Erythroblast (primary cell): ENCODE measurements at regions not wholly inside any gene's neighbourhood (a gene's known extent, or its start where the extent isn't known, plus 50 kb on each side); places are given as distances from the start of the nearest gene placed in this dataset.

Experiments used
- DNase-seq, 2 experiments: peaks; one replicate each; lab custom pipeline; 2025; lab: John Stamatoyannopoulos, UW
- GATA1 ChIP-seq: IDR thresholded peaks from 2 replicates; pipeline ENCODE4 v1.6.1; 2011; ENCODE audit warnings: low read depth, mild to moderate bottlenecking, control low read depth, low read length, moderate library complexity
- POLR2A ChIP-seq: IDR thresholded peaks from 2 replicates; pipeline ENCODE4 v1.6.1; 2011; ENCODE audit warnings: mild to moderate bottlenecking, low read length

- no peak for DNase-seq
- TF ChIP-seq POLR2A (no peak), GATA1 (no peak)
Measured at GRCh38 chr22:49452362-49452946, 375.2 kb downstream of the BRD1 start.

GRCh38 chr22:49451070-49451840 lies 376.4 kb downstream of the BRD1 start:
- no peak for DNase-seq
- no peak for TF ChIP-seq GATA1
- TF ChIP-seq POLR2A: no peak

- no peak for DNase-seq
- no peak for TF ChIP-seq POLR2A
- no peak for TF ChIP-seq GATA1
Measured at GRCh38 chr22:49450498-49450897, 377.2 kb downstream of the BRD1 start.

DNA sequence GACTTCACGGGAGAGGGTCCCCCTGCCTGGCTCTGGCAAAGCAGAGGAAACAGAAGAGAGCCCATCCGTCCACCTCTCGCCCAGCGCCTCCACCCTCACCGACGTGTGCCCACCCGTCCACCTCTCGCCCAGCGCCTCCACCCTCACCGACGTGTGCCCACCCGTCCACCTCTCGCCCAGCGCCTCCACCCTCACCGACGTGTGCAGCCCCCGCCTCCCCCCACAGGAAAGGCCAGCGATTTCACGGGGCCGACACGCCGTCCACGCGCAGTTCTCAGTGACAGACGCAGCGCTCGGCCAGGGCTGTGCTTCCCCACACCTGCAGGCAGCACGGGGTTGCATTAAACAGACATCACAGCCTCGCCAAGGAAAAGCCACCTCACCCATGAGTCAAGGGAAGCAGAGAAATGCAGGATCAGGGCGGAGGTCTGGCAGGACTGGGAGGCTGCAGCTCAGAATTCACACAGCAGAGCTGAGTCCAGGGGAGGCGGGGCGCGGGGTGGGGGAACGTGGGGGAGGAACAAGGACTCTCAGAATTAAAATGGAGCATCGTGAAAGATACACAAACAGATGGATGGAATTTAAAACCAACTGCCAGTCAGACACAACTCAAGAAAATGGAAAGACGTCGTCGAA lies 377.7 kb downstream of the BRD1 start:
- TF ChIP-seq GATA1 (no peak), POLR2A (no peak)
- no peak for DNase-seq

DNA sequence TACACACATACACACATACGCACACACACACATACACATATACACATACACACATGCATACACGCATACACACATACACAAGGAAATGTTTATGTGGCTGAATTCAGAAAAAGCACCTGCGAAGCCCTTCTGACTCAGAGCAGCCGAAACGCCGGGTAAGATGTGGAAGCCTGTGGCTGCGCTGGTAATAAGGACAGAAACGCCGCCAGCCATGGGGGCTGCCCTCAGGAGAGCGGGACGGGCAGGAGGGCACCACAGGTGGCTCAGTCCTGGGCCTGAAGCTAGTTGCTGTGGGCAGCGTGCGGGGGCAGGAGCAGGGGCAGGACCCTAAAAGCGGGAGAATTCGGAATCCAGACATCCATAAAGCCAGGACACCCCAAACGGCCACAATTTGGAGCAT lies 378.3 kb downstream of the BRD1 start:
- DNase-seq: no peak
- no peak for TF ChIP-seq POLR2A
- TF ChIP-seq GATA1: no peak

DNA sequence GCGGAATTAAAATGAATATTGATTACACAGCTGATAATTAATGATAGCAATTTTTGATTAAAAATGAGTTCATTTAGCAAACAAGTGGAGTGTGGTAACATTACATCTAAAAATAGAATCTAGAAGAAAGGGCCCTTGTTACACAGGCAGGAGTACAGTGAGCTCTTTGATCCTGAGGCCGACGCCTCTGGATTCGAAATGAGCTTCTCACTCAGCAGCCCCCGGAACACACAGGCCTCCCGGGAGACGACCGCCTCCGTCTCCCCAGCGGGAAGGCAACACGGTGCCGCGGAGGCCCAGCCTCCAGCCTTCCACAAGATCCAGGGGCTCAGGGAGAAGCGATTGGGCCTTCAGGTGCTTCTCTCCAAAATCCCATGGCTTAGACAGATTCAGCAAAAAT lies 379.1 kb downstream of the BRD1 start:
- no peak for DNase-seq
- no peak for TF ChIP-seq GATA1
- TF ChIP-seq POLR2A: no peak

DNA sequence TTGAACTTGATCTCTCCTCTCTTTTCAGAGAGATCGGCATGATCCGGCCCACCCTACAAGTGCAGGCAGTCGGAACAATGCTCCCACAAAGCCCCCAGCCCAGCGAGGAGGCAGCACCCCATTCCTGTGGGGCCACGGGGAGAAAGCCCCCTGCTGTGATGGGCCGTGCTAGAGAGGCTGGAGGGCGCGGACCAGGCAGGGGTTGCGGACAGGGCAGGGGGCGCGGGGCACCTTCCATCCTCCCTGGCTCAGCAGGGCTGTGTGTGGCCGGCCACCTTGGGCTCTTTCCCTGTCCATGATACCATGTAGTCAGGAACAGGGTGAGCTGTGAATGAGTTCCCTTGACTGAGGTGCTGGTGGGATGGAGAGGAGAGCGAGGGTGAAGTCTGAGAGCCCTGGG lies 379.8 kb downstream of the BRD1 start:
- DNase-seq: no peak
- no peak for TF ChIP-seq POLR2A
- TF ChIP-seq GATA1: no peak

DNA sequence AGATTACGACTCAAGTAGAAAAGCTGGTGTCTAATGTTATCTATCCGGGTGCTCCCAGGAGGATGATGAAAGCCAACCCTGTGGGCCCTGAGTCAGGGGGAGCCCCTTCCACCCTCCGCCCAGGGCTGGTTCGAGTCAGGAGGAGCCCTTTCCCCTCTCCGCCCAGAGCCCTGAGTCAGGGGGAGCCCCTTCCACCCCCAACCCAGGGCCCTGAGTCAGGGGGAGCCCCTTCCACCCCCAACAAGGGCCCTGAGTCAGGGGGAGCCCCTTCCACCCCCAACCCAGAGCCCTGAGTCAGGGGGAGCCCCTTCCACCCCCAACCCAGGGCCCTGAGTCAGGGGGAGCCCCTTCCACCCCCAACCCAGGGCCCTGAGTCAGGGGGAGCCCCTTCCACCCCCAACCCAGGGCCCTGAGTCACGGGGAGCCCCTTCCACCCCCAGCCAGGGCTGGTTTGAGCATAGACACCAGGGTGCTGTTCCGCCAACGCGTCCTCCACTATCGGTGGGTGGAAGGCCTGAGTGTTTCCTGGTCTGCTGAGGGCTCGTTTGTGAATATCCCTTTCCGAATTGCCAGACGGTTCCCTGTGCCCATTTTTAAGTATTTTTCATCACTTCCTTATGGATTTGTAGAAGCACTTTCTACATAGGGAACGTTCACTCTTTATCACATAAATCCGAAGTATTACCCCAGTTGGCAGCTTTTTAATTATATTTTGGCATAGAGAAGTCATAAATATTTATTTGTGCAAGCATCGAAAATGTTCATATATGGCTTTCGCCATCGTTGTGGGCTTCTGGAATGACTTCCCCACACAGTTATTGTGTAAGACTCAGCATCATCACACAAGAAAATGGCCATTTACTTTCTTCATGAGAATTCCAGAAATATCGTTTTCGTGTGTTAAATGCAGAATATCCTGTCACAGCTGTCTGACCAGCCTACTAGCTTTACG lies 380.6 kb downstream of the BRD1 start:
- no peak for TF ChIP-seq GATA1
- no peak for TF ChIP-seq POLR2A
- DNase-seq: no peak

DNA sequence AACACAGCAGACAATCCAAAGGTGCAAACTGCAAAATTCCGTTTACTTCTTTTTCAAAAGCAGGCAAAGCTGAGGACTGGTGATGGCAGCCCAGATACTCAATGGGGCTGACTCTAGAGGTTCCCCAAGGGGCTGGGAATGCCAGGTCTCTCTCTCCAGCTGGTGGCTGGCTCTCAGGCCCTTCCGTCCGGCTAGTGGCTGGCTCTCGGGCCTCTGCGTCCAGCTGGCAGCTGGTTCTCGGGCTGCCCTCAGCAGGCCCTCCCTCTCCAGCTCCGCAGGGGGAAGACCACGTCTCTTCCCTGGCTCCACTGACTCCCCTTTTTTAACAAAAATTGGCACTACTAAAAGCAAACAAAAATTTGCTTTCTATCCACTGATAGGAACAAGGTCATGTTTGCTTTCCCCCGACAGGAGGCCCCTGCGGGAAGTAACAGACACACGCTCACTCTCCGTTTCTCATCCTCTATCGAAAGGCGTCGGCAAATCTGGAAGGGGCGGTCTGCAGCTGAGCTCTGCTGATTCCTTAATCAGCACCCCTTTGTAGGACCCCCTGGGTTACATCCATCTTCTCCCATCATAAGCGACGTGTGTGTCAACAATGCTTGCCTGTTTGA lies 381.4 kb downstream of the BRD1 start:
- TF ChIP-seq GATA1 (no peak), POLR2A (no peak)
- DNase-seq: no peak

DNA sequence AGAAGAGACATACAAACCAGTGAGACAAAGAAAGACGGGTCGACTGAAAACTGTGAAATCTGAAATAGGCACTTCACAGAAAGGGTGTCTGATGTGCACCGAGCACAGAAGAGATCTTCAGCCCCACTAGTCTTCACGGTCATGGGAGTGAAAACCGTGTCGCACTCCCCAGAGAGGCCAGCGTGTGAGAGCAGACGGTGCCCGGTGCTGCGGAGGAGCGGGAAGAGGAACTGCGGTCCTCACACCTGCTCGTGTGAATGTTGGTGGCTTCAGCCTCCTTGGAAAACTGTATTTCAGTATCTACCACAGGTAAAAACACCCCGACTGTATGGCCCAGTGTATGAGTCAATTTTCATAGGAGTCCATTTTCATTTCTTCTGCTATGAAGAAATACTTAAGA lies 382.9 kb downstream of the BRD1 start:
- no peak for DNase-seq
- TF ChIP-seq POLR2A (no peak), GATA1 (no peak)

- no peak for TF ChIP-seq GATA1
- TF ChIP-seq POLR2A: no peak
- no peak for DNase-seq
Measured at GRCh38 chr22:49440931-49441330, 386.7 kb downstream of the BRD1 start.

- DNase-seq: no peak
- TF ChIP-seq POLR2A (no peak), GATA1 (no peak)
Measured at GRCh38 chr22:49439373-49439772, 388.3 kb downstream of the BRD1 start.

DNA sequence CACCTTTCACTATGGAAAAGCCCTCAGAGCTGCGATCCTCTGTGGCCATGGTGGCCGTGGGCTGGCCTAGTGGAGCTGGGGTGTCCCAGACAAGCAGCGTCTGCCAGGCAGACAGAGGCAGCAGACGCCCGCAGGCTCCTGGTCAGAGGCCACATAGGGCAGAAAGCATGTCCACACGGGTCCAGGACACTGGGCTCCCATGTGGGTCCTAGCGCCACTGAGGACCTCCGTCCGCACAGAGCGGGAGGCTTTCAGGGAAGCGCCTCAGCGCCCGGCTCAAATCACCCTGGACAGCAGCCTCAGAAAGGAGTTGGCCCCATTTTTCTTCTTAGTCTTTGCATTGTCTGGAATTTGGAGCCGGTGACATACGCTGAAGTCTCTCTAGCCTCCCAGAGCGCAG lies 389.7 kb downstream of the BRD1 start:
- no peak for DNase-seq
- no peak for TF ChIP-seq GATA1
- no peak for TF ChIP-seq POLR2A
